ENCODE measurements at regions not wholly inside any gene's neighbourhood (a gene's known extent, or its start where the extent isn't known, plus 50 kb on each side); places are given as distances from the start of the nearest gene placed in this dataset.

DNA sequence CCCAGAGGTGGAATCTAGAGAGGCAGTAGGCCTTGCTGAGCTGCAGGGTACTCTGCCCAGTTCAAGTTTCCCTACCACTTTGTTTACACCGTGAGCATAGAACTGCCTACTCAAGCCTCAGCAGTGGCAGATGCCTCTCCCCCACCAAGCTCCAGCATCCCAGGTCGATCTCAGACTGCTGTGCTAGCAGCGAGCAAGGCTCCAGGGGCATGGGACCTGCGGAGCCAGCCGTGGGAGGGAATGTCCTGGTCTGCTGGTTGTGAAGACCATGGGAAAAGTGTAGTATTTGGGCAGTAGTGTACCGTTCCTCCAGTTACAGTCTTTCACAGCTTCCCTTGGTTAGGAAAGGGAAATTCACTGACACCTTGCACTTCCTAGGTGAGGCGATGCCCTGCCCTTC, 50.6 kb upstream of the FSIP2 start:
- FAIRE-seq (no peak), DNase-seq (ENCODE audit: extremely low spot score, insufficient read length, low read depth) (no peak)

All from GM18507 (cell line).